ENCODE measurements at regions not wholly inside any gene's neighbourhood (a gene's known extent, or its start where the extent isn't known, plus 50 kb on each side); places are given as distances from the start of the nearest gene placed in this dataset.

DNA sequence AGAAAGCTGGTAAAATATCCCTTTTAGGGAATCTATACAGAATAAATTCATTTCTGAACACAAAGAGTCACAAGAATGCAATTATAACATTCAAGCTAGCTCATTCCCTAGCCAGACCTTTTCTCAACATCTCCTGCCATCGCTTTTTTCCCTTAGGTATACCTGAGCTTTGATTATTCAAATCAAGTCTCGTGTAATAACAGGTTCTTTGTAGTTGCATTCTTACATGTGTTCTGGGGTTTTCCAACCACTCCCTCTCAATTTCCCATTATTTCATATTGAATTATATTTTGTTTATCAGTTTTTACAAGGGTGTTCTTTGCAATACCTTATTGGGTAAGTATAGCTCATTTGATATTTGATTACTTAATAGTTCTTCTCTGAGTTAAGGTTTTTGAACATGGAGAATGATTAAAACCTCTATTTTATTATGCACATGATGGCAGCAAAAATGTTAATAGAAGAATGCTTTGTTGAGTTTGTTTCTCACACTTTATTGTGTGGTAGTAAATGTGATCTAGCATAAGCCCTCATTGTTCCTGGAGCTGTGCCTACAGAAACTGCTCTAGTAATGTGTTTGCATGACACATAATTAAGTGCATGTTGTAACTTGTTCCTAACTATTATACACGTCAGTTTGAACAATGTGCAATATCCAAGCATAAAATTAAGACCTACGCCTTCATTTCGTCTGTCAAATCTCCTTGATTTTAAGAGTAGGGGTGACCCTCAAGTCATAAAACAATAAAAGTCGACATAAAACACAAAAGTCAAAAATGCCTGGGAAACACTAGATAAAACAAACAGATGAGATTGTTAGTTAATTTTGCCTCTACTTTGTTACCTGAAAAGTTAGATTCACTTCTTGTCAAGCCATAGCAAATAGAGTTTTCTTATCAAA is 124.0 kb upstream of the POF1B start:
- Histone ChIP-seq H3K9ac (no peak overlapping the region), H3K27me3 (ENCODE audit: insufficient read depth) (no peaks in the 10 kb centered on the region), H3K79me2 (ENCODE audit: insufficient read depth) (no peaks in the 10 kb centered on the region), H3K36me3 (replicated peaks in 1 of 2; ENCODE audit: control insufficient read depth in 1 of 2, insufficient read depth in 2 of 2, low read length in 1 of 2) (no peaks in the 10 kb centered on the region), H3F3A (replicated peaks; ENCODE audit: insufficient read depth) (no peaks in the 10 kb centered on the region), H3K9me3 (no peaks in the 10 kb centered on the region), H4K20me1 (ENCODE audit: insufficient read depth) (no peaks in the 10 kb centered on the region), H3K9me2 (no peaks in the 10 kb centered on the region), H3K4me3 (ENCODE audit: low read depth in 2 of 2, low read length in 1 of 2) (no peak overlapping the region), H3K27ac (ENCODE audit: low read depth in 2 of 2, low read length in 1 of 2) (no peak overlapping the region), H3K4me1 (ENCODE audit: control insufficient read depth in 1 of 2, insufficient read depth in 2 of 2, low read depth in 1 of 2, low read length in 1 of 2) (no peaks in the 10 kb centered on the region), H3K4me2 (no peak overlapping the region), H2AFZ (ENCODE audit: low read depth) (no peak overlapping the region)
- TF ChIP-seq FOXJ3 (CRISPR knock-in tag; IDR thresholded peaks at IDR 0.05): no peak
- no peak for TF ChIP-seq IRF3 (IDR thresholded peaks at IDR 0.05; ENCODE audit: low read depth, low read length)
- no peak for TF ChIP-seq MEF2A (IDR thresholded peaks at IDR 0.05; ENCODE audit: borderline replicate concordance, low read depth)
- no peak for TF ChIP-seq ELF1 (IDR thresholded peaks at IDR 0.05)
- no peak for TF ChIP-seq RXRA (IDR thresholded peaks at IDR 0.05; ENCODE audit: borderline replicate concordance, low read depth)
- no peak for TF ChIP-seq MAX (IDR thresholded peaks at IDR 0.05; ENCODE audit: low read depth)
- TF ChIP-seq TEAD4 (IDR thresholded peaks at IDR 0.05; ENCODE audit: borderline replicate concordance, insufficient read depth): no peak
- TF ChIP-seq CHD2 (IDR thresholded peaks at IDR 0.05; ENCODE audit: low read length, partially characterized antibody): no peak
- no peak for TF ChIP-seq RAD21 (IDR thresholded peaks at IDR 0.05; ENCODE audit: low read length)
- TF ChIP-seq NRF1 (IDR thresholded peaks at IDR 0.05; ENCODE audit: low read depth, low read length): no peak
- TF ChIP-seq EZH2phosphoT487 (IDR thresholded peaks at IDR 0.05; ENCODE audit: borderline replicate concordance, low read depth): no peak
- TF ChIP-seq NFIC (IDR thresholded peaks at IDR 0.05; ENCODE audit: borderline replicate concordance): no peak
- no peak for TF ChIP-seq MXI1 (IDR thresholded peaks at IDR 0.05; ENCODE audit: low read depth, low read length)
- TF ChIP-seq YY1 (IDR thresholded peaks at IDR 0.05; ENCODE audit: low read depth): no peak
- ChIA-PET POLR2A (no interaction called here), CTCF (interaction anchor here (1.4 kb wide), 1 partner anchor 9 kb away, joined by 5 read pairs; no protein-coding TSS in a partner anchor)
- under 1% methylated on average over 6 of the region's 6 CpGs for WGBS (ENCODE audit: low lambda C conversion rate)
- DNase-seq: no peak

GRCh38 chrX:85501349-85501748 is 121.9 kb upstream of the POF1B start:
- Histone ChIP-seq H3K27me3 (ENCODE audit: insufficient read depth) (no peaks in the 10 kb centered on the region), H3K4me2 (no peak overlapping the region), H3K36me3 (replicated peaks in 1 of 2; ENCODE audit: control insufficient read depth in 1 of 2, insufficient read depth in 2 of 2, low read length in 1 of 2) (no peaks in the 10 kb centered on the region), H4K20me1 (ENCODE audit: insufficient read depth) (no peaks in the 10 kb centered on the region), H3K9me2 (no peaks in the 10 kb centered on the region), H3K9ac (no peak overlapping the region), H2AFZ (ENCODE audit: low read depth) (no peak overlapping the region), H3K27ac (ENCODE audit: low read depth in 2 of 2, low read length in 1 of 2) (no peak overlapping the region), H3K4me3 (ENCODE audit: low read depth in 2 of 2, low read length in 1 of 2) (no peak overlapping the region), H3F3A (replicated peaks; ENCODE audit: insufficient read depth) (no peaks in the 10 kb centered on the region), H3K9me3 (no peaks in the 10 kb centered on the region), H3K79me2 (ENCODE audit: insufficient read depth) (no peaks in the 10 kb centered on the region), H3K4me1 (ENCODE audit: control insufficient read depth in 1 of 2, insufficient read depth in 2 of 2, low read depth in 1 of 2, low read length in 1 of 2) (no peaks in the 10 kb centered on the region)
- ChIA-PET POLR2A (no interaction called here), CTCF (no interaction called here)
- WGBS (ENCODE audit: low lambda C conversion rate): 1% methylated on average over 3 of the region's 3 CpGs
- TF ChIP-seq RAD21 (IDR thresholded peaks at IDR 0.05; ENCODE audit: low read length) (no peak), GABPA (IDR thresholded peaks at IDR 0.05; ENCODE audit: low read depth) (no peak), POLR2AphosphoS5 (IDR thresholded peaks at IDR 0.05; ENCODE audit: low read depth, low read length) (no peak), FOXJ3 (CRISPR knock-in tag; IDR thresholded peaks at IDR 0.05) (no peak), RCOR1 (IDR thresholded peaks at IDR 0.05; ENCODE audit: low read length) (no peak), RFX5 (IDR thresholded peaks at IDR 0.05; ENCODE audit: low read length) (no peak), CHD2 (IDR thresholded peaks at IDR 0.05; ENCODE audit: low read length, partially characterized antibody) (no peak), JUND (IDR thresholded peaks at IDR 0.05) (no peak), NFIC (IDR thresholded peaks at IDR 0.05; ENCODE audit: borderline replicate concordance) (no peak), YY1 (IDR thresholded peaks at IDR 0.05; ENCODE audit: low read depth) (no peak), FOSL2 (IDR thresholded peaks at IDR 0.05; ENCODE audit: borderline replicate concordance, low read depth) (no peak), MEF2A (IDR thresholded peaks at IDR 0.05; ENCODE audit: borderline replicate concordance, low read depth) (no peak)
- TF ChIP-seq, protein P1, sequence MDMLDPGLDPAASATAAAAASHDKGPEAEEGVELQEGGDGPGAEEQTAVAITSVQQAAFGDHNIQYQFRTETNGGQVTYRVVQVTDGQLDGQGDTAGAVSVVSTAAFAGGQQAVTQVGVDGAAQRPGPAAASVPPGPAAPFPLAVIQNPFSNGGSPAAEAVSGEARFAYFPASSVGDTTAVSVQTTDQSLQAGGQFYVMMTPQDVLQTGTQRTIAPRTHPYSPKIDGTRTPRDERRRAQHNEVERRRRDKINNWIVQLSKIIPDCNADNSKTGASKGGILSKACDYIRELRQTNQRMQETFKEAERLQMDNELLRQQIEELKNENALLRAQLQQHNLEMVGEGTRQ (IDR thresholded peaks at IDR 0.05; ENCODE audit: borderline replicate concordance, low read depth, low read length): no peak
- DNase-seq: no peak
